PFSK-1 (cell line): ENCODE measurements at regions not wholly inside any gene's neighbourhood (a gene's known extent, or its start where the extent isn't known, plus 50 kb on each side); places are given as distances from the start of the nearest gene placed in this dataset.

Source experiments
- POLR2AphosphoS5 ChIP-seq: IDR thresholded peaks from 2 replicates; pipeline ENCODE4 v1.6.1; 2012; ENCODE audit warnings: low read depth, mild to moderate bottlenecking, control low read depth, low read length, moderate library complexity
- TAF1 ChIP-seq: IDR thresholded peaks from 2 replicates; pipeline ENCODE4 v1.6.1; 2012; ENCODE audit warnings: low read length, control low read depth, borderline replicate concordance; ENCODE audit not compliant: insufficient read depth

DNA sequence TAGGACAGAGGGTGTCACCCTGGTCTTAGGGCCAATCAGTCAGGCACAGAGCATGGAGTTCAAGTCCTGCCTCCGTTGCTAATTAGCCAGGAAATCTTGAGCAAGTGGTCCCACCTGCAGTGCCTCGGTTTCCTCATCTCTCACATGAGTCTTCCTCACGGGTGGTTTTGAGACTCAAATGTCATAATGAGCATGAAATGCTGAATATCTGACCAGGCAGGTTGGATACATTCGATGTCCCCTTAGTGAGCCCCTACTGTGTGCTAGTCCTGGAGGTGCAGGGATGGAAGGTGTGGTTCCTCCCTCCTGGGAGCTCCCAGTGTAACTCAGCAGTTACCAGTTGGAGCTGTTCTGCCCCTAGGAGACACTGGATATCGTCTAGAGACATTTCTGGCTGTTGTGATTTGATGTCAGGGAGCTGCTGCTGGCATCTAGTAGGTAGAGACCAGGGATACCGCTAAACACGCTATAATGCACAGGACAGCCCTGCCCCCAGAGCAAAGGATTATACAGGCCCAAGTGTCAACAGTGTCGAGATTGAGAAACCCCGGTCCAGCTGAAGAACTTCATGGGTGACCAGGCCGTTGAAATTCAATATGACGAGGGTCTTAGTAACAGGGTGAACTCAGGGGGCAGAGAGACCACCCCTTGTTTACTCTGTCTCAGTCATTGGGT is 118.5 kb upstream of the TWIST2 start:
- TF ChIP-seq POLR2AphosphoS5 = no peak
- no peak for TF ChIP-seq TAF1
